ENCODE measurements at regions not wholly inside any gene's neighbourhood (a gene's known extent, or its start where the extent isn't known, plus 50 kb on each side); places are given as distances from the start of the nearest gene placed in this dataset.
"Not testable (repeated sequence)": the region's sequence is repeated elsewhere in the genome, so short reads cannot be mapped to it uniquely, and the experiment has no call there.

DNA sequence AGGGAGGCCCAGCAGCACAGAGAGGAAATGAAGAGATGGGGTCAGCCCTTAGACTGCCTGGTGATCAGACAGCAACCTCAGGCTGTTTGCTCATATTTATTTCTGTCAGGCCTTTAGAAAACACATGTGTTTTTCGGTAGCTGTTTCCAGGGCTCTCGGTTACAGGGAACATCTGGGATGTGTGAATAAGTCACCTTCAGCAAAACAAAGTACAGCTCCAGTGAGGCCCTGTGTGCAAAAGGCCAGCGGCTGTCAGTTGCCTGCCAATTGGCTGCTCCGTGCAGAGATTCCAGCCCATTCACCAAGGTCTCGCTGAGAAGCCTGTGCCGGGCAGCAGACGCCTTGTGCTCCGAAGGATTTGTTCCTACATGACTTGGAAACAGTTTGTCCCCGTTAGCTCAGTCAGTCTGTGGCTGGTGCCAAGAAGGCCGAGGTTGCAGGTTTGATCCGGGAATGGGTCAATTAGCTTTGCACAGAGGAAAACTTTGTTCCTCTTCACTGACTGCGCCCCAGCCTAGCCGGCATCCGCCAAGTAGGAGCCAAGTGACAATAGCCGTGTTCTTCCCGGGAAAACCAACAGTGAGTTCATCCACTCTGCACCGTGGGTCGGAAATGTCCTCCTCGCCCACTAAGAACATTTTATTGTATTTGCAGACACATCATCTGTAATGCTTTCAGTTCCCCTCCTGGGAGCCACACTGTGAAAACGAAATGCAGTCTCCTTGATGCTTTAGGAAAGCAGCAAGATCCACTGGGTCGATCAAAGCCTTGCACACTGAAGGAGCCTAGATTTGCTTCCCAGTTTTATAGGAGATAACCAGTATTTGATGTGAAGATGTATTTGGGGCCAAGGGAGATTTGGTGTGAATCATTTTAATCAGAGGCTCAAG lies 315.4 kb upstream of the CDYL start:
- DNase-seq (ENCODE audit: low read depth in 2 of 2), result no peak

DNA sequence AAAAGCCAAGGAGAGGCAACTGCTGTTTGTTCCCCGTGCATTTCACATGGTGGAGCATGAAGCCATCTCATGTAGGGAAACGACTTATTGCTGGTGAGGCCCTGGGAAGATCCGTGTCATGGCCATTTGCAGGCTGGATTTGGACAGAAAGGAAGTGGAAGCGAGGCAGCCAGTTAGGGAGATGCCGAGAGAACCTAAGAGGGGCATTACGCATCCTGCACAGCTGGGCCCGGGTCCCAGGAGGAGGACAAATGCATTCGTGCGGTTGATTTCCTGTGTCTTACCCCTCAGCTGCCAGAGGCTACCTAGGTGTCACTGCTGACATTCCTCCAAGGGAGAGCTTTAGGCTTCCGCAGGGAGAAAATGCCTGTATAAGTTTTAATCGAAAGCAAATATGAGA lies 316.2 kb upstream of the CDYL start:
- DNase-seq (ENCODE audit: low read depth in 2 of 2), result no peak

DNA sequence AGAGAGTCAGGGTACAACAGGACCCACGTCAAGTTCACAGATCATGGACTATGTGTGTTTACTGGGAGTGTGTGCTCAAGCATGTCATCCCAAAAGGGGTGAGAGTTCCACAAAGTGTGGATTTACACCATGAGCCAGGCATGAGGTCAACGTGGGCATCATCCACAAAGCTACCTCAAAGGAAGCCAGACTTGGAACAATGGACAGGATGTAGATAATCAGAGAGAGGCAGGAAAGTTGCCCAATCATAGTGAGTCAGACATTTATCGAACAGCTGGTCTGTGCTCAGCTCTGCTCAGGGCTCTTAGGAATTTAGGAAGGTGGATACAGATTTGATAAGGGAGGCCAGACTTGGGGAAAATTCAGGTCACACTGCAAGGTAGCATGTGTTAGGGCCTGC lies 317.2 kb upstream of the CDYL start:
- DNase-seq (ENCODE audit: low read depth in 2 of 2), result no peak

DNA sequence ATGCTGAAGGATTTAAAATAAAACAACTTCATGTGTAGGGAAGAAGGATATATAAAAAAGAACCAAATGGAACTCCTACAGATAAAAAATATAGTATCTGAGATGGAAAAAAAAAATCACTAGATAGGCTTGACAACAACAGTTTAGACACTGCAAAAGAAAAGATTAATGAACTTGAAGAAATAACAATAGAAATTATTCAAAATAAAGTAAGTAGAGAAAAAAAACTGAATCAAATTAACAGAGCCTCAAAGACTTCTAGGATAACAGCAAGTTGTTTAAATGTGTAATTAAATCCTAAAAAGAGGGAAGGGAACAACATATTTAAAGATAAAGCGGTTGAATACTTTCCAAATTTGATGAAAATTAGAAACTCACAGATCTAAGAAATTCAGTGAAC lies 316.3 kb upstream of the ECI2 start:
- no peak for DNase-seq (ENCODE audit: low read depth in 2 of 2)

DNA sequence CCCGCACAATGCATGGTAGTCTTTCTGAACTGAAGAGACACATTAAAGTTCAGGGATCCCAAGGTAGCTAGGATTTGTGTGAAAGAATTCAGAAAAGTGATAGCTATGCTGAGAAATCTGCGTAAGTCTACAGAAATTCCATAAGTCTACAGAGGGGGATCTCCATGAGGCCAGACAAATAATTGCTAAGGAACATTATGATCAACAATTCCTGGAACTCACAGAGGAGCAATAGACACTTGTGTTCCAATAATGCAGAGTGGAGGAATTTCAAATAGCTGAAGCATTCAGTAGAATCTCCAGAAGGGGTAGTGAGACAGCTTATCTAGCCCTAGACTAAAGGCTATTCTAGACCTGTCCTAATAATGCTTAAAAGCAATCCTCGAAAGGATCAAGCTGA lies 315.7 kb upstream of the ECI2 start:
- no peak for DNase-seq (ENCODE audit: low read depth in 2 of 2)

DNA sequence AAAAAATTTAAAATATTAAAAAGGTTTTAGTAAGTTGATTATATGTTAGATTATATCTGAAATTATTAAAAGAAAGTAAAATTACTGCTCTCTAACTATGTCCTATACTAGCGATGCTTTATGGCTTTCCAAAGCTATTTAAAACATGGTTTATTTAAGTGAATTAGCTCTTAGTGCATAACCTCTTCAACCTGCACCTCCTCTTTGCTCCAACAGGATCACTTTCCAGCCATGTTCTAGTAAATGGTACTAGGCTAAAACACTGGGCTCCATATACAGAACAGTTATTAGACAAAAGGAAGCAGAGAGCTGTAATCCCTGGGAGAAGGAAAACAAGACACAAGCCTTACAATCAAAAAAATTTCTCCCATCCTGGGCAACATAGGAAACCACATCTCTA lies 314.9 kb upstream of the ECI2 start:
- DNase-seq (ENCODE audit: low read depth in 2 of 2), result no peak

- no peak for DNase-seq (ENCODE audit: low read depth in 2 of 2)
Observed at GRCh38 chr6:4449409-4449808, 314.0 kb upstream of the ECI2 start.

DNA sequence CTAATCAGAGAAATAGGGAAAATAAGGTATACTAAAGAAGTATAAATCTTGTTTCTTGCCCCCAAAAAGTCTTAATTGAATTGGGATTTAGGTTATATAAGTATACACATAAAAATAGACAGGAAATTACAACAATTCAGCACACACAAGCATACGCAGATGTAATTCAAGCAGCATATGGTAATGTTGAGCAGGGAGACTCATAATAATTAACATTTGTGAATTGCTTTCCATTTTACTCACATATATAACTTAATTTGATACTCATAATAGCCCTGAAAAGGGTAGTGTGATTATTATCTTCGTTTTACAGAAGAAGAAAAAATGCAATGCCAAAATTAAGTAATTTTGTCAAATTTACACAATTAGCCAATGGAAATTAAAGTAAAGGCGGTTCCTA lies 313.5 kb upstream of the ECI2 start:
- DNase-seq (ENCODE audit: low read depth in 2 of 2), result no peak

- no peak for DNase-seq (ENCODE audit: low read depth in 2 of 2)
Observed at GRCh38 chr6:4447639-4448330, 312.4 kb upstream of the ECI2 start.

DNA sequence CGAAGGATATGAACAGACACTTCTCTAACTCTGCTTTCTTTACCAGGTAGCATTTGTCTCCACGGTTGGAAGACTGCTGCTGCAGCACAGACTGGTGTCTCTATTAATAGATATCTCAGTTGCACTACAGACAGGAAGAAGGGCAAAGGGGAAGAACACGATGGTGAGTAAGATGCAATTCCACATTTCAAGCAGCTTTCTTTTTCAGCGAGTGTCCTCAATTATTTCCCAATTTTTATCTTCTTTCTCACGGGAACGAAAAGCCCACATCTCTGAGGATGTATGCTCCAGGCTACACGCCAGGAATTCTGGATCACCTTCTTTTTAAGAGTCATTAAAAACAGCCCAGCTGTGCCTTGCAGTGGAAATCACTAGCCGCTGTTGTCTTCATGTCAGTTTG lies 311.6 kb upstream of the ECI2 start:
- no peak for DNase-seq (ENCODE audit: low read depth in 2 of 2)

GRCh38 chr6:4441981-4442434 lies 306.6 kb upstream of the ECI2 start:
- no peak for DNase-seq (ENCODE audit: low read depth in 2 of 2)

GRCh38 chr6:4439159-4439558 lies 303.8 kb upstream of the ECI2 start:
- no peak for DNase-seq (ENCODE audit: low read depth in 2 of 2)

GRCh38 chr6:4437342-4437741 lies 302.0 kb upstream of the ECI2 start:
- no peak for DNase-seq (ENCODE audit: low read depth in 2 of 2)

GRCh38 chr6:4435981-4436445 lies 300.6 kb upstream of the ECI2 start:
- DNase-seq (ENCODE audit: low read depth in 2 of 2), result no peak

GRCh38 chr6:4434655-4435054 lies 299.3 kb upstream of the ECI2 start:
- no peak for DNase-seq (ENCODE audit: low read depth in 2 of 2)

DNA sequence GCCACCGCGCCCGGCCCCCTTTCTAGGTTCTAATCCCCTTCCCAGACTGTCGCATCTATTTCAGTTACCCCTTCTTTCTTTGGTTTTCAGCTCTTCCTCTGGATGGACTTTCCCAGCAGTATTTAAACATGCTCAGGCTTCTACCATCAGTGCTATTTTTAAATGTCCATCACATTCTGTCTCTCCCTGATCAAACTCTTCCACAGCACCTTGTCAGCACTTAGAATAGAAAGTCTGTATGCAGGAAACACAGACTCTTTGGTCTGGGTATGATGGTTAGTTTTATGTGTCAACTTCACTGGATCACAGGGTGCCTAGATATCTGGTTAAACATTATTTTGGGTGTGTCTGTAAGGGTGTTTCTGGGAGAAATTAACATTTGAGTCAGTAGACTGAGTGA lies 297.8 kb upstream of the ECI2 start:
- DNase-seq (ENCODE audit: low read depth in 2 of 2), result no peak

DNA sequence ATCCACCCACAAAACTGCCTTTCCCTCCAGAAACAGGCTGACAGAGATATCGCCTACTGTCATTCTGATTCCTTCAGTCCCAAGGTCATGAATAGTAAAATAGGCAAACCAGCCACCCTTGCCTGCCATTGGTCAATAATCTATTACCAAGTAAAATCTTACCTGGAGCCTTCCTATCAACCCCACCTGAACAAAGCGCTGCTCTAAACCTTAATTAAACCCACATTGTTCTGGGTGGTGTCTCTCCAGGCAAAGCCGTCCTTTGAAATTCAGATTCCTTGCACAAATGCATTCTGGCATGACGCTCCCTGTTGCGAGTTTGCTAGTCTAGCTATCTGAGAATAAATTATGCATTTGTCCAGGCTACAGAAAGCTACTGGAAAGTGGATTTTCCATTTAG lies 291.6 kb upstream of the ECI2 start:
- no peak for DNase-seq (ENCODE audit: low read depth in 2 of 2)

- DNase-seq (ENCODE audit: low read depth in 2 of 2), result no peak
Observed at GRCh38 chr6:4421837-4422236, 286.5 kb upstream of the ECI2 start.

DNA sequence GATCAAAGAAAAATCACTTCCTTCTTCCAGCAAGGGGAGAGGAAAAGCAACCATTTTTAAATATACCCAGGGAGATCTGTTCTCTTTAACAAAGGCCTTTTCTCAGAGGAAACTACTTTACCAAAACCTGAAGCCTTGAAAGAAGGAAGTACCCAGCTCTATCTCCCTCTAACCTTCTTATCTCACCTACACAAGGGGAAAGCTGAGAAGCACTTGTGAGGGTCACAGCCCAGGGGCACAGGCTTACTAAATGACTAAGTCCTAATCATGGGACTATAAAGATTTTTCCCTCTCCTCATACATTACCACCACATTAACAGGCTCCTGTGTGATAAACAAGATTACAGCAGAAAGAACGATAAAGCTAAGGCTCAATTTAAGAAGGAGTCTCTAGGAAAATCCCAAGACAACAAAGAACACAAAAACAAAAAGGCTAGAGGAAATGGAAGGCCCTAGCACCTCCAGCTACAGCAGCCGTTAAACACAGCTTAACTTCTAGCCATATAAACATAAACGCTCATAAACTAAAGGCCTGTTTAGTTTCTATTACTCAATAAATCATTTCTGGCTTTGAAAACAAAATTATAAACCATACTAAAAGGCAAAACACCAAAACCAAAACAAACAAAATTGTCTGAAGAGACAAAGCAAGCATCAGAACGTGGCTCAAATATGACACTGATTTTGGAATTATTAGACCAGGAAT lies 284.9 kb upstream of the ECI2 start:
- no peak for DNase-seq (ENCODE audit: low read depth in 2 of 2)

GRCh38 chr6:4415549-4415948 lies 280.2 kb upstream of the ECI2 start:
- no peak for DNase-seq (ENCODE audit: low read depth in 2 of 2)

DNA sequence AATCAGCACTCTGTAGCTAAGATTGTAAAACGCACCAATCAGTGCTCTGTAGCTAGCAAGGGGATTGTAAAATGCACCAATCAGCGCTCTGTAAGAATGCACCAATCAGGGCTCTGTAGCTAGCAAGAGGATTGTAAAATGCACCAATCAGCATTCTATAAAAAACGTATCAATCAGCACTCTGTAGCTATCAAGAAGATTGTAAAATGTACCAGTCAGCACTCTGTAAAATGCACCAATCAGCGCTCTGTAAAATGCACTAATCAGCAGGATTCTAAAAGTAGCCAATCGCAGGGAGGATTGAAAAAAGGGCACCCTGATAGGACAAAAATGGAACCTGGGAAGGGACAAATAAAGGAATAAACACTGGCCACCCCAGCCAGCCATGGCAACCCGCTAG lies 278.7 kb upstream of the ECI2 start:
- DNase-seq (ENCODE audit: low read depth in 2 of 2), result not testable (repeated sequence)

DNA sequence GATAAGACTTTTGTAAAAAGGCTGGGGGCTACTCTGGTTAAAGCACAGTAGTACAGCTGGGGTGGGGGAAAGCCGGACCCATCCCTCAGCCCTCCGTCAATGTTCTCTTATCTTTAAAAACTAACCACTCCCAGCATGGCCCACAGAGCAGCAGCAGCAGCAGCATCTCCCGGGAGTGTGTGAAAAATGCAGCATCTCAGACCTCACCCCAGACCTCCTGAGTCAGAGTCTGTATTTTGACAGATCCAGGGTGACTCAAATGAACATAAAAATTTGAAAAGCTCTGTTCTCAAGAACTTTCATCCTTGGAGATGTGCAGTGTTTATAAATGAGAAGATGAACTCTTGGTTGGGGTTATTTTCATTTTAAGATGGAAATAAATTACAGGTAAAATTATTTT lies 277.7 kb upstream of the ECI2 start:
- no peak for DNase-seq (ENCODE audit: low read depth in 2 of 2)

DNA sequence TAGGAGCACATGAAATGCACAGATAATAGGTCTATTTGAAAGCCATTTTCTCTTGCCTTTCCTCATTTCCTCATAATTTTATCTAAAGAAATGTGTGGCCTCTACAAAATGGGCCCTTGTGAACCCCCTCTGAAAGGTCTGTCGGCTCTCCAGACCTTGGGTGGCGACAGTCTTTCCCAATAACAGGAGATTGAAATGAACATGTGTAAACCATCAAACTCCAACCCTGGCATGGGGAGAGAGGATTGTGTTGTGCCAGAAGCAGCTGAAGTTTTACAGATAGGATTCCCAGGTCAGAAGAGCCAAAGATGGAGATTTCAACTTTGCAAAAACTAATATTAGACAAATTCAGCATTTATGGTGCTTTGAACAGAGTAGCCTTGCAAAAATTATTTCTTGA lies 277.1 kb upstream of the ECI2 start:
- DNase-seq (ENCODE audit: low read depth in 2 of 2), result no peak
